ENCODE measurements at regions not wholly inside any gene's neighbourhood (a gene's known extent, or its start where the extent isn't known, plus 50 kb on each side); places are given as distances from the start of the nearest gene placed in this dataset.

DNA sequence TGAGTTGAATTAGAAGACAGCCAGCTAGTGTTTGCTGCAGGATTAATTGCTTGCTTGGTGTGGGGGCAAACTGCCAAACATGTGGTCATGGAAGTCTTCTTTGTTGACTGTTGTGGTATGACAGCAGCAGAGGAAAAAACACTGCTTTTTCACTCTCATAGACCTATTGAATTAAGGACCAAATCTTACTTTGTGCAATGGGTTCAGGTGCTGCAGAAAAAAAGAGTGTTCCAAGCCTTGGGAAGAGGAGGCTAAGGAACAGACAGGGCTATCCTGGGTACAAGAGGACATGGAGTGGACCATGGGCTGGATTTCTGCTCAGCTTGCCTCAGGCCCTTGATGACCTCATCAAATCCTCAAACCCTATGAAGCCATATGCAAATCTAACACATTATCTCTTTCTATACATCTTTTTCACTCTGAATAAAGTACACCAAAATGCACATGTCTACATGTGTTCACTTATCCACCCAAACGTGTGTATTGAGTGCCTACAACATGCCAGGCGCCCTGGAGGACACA is 61.5 kb downstream of the SIPA1L2 start:
- no peaks in the 10 kb centered on the region for H3K36me3 ChIP-seq (ENCODE audit: control insufficient read depth in 2 of 3, insufficient read depth in 3 of 3, low read length in 3 of 3)
- ATAC-seq, result no peak
- H3K27me3 ChIP-seq (ENCODE audit: control insufficient read depth in 2 of 2, insufficient read depth in 2 of 2, low read length in 2 of 2), result no peaks in the 10 kb centered on the region
- peaks cover 0 to 5% (median 0%) of the 10 kb centered on the region in 5 donors for H3K27me3 Mint-ChIP-seq
- no peaks in the 10 kb centered on the region for H3K9me3 ChIP-seq (ENCODE audit: control insufficient read depth in 2 of 3, low read length in 3 of 3)
- H3K27ac Mint-ChIP-seq, result no peak overlapping the region
- H3K27ac ChIP-seq (ENCODE audit: low read depth, low read length), result no peak overlapping the region
- H3K9me3 Mint-ChIP-seq, result peaks cover 0 to 5% (median 0%) of the 10 kb centered on the region in 11 donors
- no peak for DNase-seq
- no peak overlapping the region for H3K4me3 Mint-ChIP-seq
- no peak overlapping the region for H3K4me3 ChIP-seq (ENCODE audit: low read length)
- ChIA-PET CTCF (no interaction called here), POLR2A (no interaction called here)
- H3K36me3 Mint-ChIP-seq, result peaks cover 0 to 5% (median 3%) of the 10 kb centered on the region in 5 donors
- H3K4me1 ChIP-seq (ENCODE audit: control insufficient read depth in 2 of 2, insufficient read depth in 2 of 2, low read length in 2 of 2), result peaks cover 0 to 5% of the 10 kb centered on the region in 2 donors
- H3K4me1 Mint-ChIP-seq, result peaks cover 0 to 13% (median 0%) of the 10 kb centered on the region in 7 donors
- intact Hi-C loops (cut with micrococcal nuclease), result no loop called here

DNA sequence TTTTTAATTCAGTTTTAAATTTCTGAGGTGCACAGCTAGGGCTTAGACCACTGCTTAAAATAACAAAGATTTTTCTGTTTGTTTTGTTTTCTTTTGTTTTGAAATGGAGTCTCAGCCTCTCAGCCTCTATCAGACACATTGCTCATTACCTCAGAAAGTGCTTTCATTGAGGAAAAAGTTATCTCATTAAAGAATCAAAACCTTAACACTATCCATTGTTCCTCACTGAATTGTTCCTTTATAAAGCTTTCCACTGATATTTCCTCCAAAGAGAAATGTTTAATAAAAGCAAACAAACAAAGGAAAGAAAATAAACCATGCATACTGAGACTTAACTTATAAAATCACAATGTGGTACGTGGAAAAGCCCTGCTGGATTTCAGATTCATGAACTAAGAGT is 63.8 kb downstream of the SIPA1L2 start:
- H3K27me3 ChIP-seq (ENCODE audit: control insufficient read depth in 2 of 2, insufficient read depth in 2 of 2, low read length in 2 of 2), result no peaks in the 10 kb centered on the region
- peaks cover 0 to 5% (median 0%) of the 10 kb centered on the region in 11 donors for H3K9me3 Mint-ChIP-seq
- ATAC-seq (no peak), DNase-seq (no peak)
- peaks cover 0 to 5% (median 0%) of the 10 kb centered on the region in 5 donors for H3K27me3 Mint-ChIP-seq
- H3K4me3 ChIP-seq (ENCODE audit: low read length), result no peak overlapping the region
- peaks cover 0 to 8% (median 0%) of the 10 kb centered on the region in 7 donors for H3K4me1 Mint-ChIP-seq
- no peak overlapping the region for H3K27ac ChIP-seq (ENCODE audit: low read depth, low read length)
- POLR2A ChIA-PET, result no interaction called here
- intact Hi-C loops (cut with micrococcal nuclease), result no loop called here
- H3K4me1 ChIP-seq (ENCODE audit: control insufficient read depth in 2 of 2, insufficient read depth in 2 of 2, low read length in 2 of 2), result peaks cover 0 to 5% of the 10 kb centered on the region in 2 donors
- H3K36me3 Mint-ChIP-seq, result peaks cover 0 to 3% (median 0%) of the 10 kb centered on the region in 5 donors
- no peaks in the 10 kb centered on the region for H3K9me3 ChIP-seq (ENCODE audit: control insufficient read depth in 2 of 3, low read length in 3 of 3)
- no peaks in the 10 kb centered on the region for H3K36me3 ChIP-seq (ENCODE audit: control insufficient read depth in 2 of 3, insufficient read depth in 3 of 3, low read length in 3 of 3)
- CTCF ChIA-PET, result no interaction called here
- H3K4me3 Mint-ChIP-seq, result no peak overlapping the region
- H3K27ac Mint-ChIP-seq, result no peak overlapping the region

DNA sequence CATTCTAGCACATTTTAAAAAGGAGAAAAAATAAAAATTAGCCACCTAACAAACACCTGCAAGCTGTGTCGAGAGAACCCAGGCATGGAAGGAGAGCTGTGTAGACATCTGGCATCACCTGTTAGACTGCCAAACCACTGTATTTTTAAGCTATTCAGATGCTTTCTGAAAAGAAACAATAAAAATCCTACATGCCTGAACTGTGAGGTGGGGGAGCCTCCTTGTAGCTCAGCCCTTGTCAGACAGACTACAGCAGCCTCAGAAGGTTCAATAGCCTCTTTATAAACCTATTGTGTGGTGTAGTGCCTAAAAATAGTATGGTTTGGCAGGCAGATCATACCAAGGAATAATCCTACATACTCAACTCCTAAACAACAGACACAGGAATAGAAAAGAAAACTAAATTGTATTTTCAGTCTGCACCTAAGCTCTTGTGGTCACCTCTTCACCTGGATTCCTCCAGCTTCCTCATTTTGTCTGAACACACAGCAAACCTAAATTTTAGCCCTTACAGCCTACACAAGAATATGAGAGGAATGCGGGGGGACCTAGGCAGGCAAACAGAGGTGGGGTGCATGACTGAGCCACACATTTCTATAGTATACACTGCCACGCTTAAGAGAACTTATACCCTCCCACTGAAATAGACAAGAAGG is 67.0 kb downstream of the SIPA1L2 start:
- no peak for ATAC-seq
- no peak overlapping the region for H3K27ac Mint-ChIP-seq
- H3K4me3 ChIP-seq (ENCODE audit: low read length), result no peak overlapping the region
- peaks cover 0 to 4% (median 0%) of the 10 kb centered on the region in 5 donors for H3K27me3 Mint-ChIP-seq
- no peaks in the 10 kb centered on the region for H3K27me3 ChIP-seq (ENCODE audit: control insufficient read depth in 2 of 2, insufficient read depth in 2 of 2, low read length in 2 of 2)
- H3K36me3 Mint-ChIP-seq, result peaks cover 0 to 2% (median 0%) of the 10 kb centered on the region in 5 donors
- H3K4me1 ChIP-seq (ENCODE audit: control insufficient read depth in 2 of 2, insufficient read depth in 2 of 2, low read length in 2 of 2), result peaks cover 0 to 4% of the 10 kb centered on the region in 2 donors
- H3K9me3 ChIP-seq (ENCODE audit: control insufficient read depth in 2 of 3, low read length in 3 of 3), result no peaks in the 10 kb centered on the region
- H3K9me3 Mint-ChIP-seq, result no peaks in the 10 kb centered on the region
- intact Hi-C loops (cut with micrococcal nuclease), result no loop called here
- CTCF ChIA-PET, result no interaction called here
- no peak for DNase-seq
- H3K4me1 Mint-ChIP-seq, result peaks cover 0 to 11% (median 1%) of the 10 kb centered on the region in 7 donors
- H3K36me3 ChIP-seq (ENCODE audit: control insufficient read depth in 2 of 3, insufficient read depth in 3 of 3, low read length in 3 of 3), result no peaks in the 10 kb centered on the region
- H3K27ac ChIP-seq (ENCODE audit: low read depth, low read length), result no peak overlapping the region
- POLR2A ChIA-PET, result no interaction called here
- H3K4me3 Mint-ChIP-seq, result no peak overlapping the region

DNA sequence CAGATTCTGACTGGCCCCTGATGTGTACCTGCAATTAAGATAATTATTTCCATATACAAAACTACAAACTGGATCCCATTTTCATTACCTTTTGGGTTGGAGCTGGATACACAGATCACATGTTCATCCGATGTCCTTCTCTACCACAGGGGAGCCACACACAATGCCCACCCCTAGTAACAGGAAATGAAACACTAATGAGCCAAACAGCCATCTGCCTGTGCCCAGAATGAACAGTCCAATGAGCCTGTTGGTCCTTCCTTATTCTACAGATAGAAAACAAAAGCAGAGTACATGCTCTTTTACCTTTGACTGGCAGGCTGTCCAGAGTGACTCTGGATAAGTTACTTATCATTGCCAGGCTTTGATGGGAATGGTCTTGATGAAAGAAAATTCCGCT is 68.6 kb downstream of the SIPA1L2 start:
- no peaks in the 10 kb centered on the region for H3K36me3 Mint-ChIP-seq
- ATAC-seq (no peak), DNase-seq (no peak)
- H3K4me1 Mint-ChIP-seq, result peaks cover 0 to 16% (median 6%) of the 10 kb centered on the region in 7 donors
- H3K27me3 Mint-ChIP-seq, result peaks cover 0 to 4% (median 0%) of the 10 kb centered on the region in 5 donors
- Histone ChIP-seq H3K27me3 (ENCODE audit: control insufficient read depth in 2 of 2, insufficient read depth in 2 of 2, low read length in 2 of 2) (no peaks in the 10 kb centered on the region), H3K4me1 (ENCODE audit: control insufficient read depth in 2 of 2, insufficient read depth in 2 of 2, low read length in 2 of 2) (no peaks in the 10 kb centered on the region), H3K36me3 (ENCODE audit: control insufficient read depth in 2 of 3, insufficient read depth in 3 of 3, low read length in 3 of 3) (no peaks in the 10 kb centered on the region), H3K9me3 (ENCODE audit: control insufficient read depth in 2 of 3, low read length in 3 of 3) (no peaks in the 10 kb centered on the region), H3K27ac (ENCODE audit: low read depth, low read length) (no peak overlapping the region), H3K4me3 (ENCODE audit: low read length) (no peak overlapping the region)
- no peak overlapping the region for H3K27ac Mint-ChIP-seq
- intact Hi-C loops (cut with micrococcal nuclease), result no loop called here
- H3K9me3 Mint-ChIP-seq, result no peaks in the 10 kb centered on the region
- H3K4me3 Mint-ChIP-seq, result no peak overlapping the region
- ChIA-PET POLR2A (no interaction called here), CTCF (no interaction called here)

DNA sequence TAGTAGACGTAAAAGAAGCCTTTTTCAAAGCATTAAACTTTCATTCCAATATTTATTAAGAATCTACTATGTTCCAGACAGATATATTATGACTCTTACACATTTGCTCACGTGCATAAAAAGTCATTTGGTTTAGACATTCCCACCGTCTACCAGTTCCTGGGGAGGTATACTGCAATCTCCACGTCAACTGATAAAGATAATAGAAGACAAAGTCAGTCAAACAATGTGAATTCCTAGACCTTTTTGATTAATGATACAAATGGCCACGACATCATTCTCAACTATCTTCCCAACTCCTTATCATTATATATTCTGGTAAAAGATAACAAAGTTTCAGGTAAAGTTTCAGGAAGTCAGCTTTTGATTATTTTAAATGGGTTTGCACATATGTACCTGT is 69.0 kb downstream of the SIPA1L2 start:
- ATAC-seq (no peak), DNase-seq (no peak)
- Mint-ChIP-seq H3K4me1 (peaks cover 0 to 16% (median 6%) of the 10 kb centered on the region in 7 donors), H3K4me3 (no peak overlapping the region), H3K36me3 (no peaks in the 10 kb centered on the region), H3K27me3 (peaks cover 0 to 4% (median 0%) of the 10 kb centered on the region in 5 donors), H3K27ac (no peak overlapping the region), H3K9me3 (no peaks in the 10 kb centered on the region)
- Histone ChIP-seq H3K27ac (ENCODE audit: low read depth, low read length) (no peak overlapping the region), H3K9me3 (ENCODE audit: control insufficient read depth in 2 of 3, low read length in 3 of 3) (no peaks in the 10 kb centered on the region), H3K27me3 (ENCODE audit: control insufficient read depth in 2 of 2, insufficient read depth in 2 of 2, low read length in 2 of 2) (no peaks in the 10 kb centered on the region), H3K36me3 (ENCODE audit: control insufficient read depth in 2 of 3, insufficient read depth in 3 of 3, low read length in 3 of 3) (no peaks in the 10 kb centered on the region), H3K4me3 (ENCODE audit: low read length) (no peak overlapping the region), H3K4me1 (ENCODE audit: control insufficient read depth in 2 of 2, insufficient read depth in 2 of 2, low read length in 2 of 2) (no peaks in the 10 kb centered on the region)
- intact Hi-C loops (cut with micrococcal nuclease), result no loop called here
- ChIA-PET POLR2A (no interaction called here), CTCF (interaction anchor here (0.6 kb wide), 1 partner anchor 151 kb away, joined by 3 read pairs; no protein-coding TSS in a partner anchor)

DNA sequence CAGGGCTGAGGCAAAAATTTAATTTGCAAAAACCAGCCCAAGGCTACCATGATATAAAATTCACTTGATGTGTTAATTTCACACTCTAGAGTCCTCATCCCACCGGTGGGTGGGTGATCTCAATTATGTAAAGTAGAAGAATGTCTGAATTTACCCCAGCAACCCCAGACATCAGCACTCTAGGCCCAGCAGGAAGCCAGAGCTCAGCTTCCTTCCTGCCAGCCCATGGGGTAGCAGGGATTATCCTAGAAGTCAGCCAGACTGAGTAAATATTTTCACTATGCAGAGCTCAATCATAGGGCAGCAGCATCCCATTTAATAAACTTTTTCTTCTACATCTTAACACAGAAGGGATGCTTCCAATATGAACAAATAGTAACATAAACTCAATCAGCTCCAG is 71.0 kb downstream of the SIPA1L2 start:
- H3K36me3 ChIP-seq (ENCODE audit: control insufficient read depth in 2 of 3, insufficient read depth in 3 of 3, low read length in 3 of 3), result no peaks in the 10 kb centered on the region
- intact Hi-C loops (cut with micrococcal nuclease), result no loop called here
- H3K27ac Mint-ChIP-seq, result no peak overlapping the region
- no peak overlapping the region for H3K4me3 Mint-ChIP-seq
- no peaks in the 10 kb centered on the region for H3K27me3 ChIP-seq (ENCODE audit: control insufficient read depth in 2 of 2, insufficient read depth in 2 of 2, low read length in 2 of 2)
- CTCF ChIA-PET, result no interaction called here
- DNase-seq (no peak), ATAC-seq (no peak)
- H3K4me1 ChIP-seq (ENCODE audit: control insufficient read depth in 2 of 2, insufficient read depth in 2 of 2, low read length in 2 of 2), result no peaks in the 10 kb centered on the region
- no peaks in the 10 kb centered on the region for H3K36me3 Mint-ChIP-seq
- H3K9me3 ChIP-seq (ENCODE audit: control insufficient read depth in 2 of 3, low read length in 3 of 3), result no peaks in the 10 kb centered on the region
- no peak overlapping the region for H3K27ac ChIP-seq (ENCODE audit: low read depth, low read length)
- peaks cover 0 to 16% (median 6%) of the 10 kb centered on the region in 7 donors for H3K4me1 Mint-ChIP-seq
- no peak overlapping the region for H3K4me3 ChIP-seq (ENCODE audit: low read length)
- POLR2A ChIA-PET, result no interaction called here
- H3K27me3 Mint-ChIP-seq, result peaks cover 0 to 10% (median 0%) of the 10 kb centered on the region in 5 donors
- no peaks in the 10 kb centered on the region for H3K9me3 Mint-ChIP-seq

Measured in naive thymus-derived CD4-positive, alpha-beta T cell (primary cell).